ENCODE measurements at regions not wholly inside any gene's neighbourhood (a gene's known extent, or its start where the extent isn't known, plus 50 kb on each side); places are given as distances from the start of the nearest gene placed in this dataset.
"Not testable (repeated sequence)": the region's sequence is repeated elsewhere in the genome, so short reads cannot be mapped to it uniquely, and the experiment has no call there.

DNA sequence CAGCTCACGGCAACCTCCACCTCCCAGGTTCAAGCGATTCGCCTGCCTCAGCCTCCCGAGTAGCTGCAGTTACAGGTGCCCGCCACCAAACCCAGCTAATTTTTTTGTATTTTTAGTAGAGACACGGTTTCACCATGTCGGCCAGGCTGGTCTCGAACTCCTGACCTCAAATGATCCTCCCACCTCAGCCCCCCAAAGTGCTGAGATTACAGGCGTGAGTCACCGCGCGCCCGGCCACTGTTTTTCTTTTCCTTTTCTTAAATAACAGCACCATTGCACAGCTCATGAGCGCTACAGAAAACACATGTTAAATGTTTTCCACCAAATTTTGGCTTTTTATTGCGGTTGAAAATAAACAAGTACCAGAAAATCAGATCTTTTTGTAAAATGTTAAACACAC is 195.5 kb downstream of the CRLF2 start:
- DNase-seq (ENCODE audit: low read depth in 2 of 2, low spot score in 1 of 2) = not testable (repeated sequence)

DNA sequence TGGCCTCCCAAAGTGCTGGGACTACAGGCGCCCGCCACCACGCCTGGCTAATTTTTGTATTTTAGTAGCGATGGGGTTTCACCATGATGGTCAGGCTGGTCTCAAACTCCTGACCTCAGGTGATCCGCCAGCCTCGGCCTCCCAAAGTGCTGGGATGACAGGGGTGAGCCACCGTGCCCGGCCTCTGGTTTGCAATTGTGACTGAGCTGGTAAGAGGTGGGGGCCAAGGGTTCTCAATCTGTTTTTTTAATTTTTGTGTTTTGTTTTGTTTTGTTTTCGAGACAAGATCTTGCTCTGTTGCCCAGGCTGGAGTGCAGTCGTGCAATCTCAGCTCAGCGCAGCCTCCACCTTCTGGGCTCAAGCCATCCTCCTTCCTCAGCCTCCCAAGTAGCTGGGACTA is 196.2 kb downstream of the CRLF2 start:
- not testable (repeated sequence) for DNase-seq (ENCODE audit: low read depth in 2 of 2, low spot score in 1 of 2)

DNA sequence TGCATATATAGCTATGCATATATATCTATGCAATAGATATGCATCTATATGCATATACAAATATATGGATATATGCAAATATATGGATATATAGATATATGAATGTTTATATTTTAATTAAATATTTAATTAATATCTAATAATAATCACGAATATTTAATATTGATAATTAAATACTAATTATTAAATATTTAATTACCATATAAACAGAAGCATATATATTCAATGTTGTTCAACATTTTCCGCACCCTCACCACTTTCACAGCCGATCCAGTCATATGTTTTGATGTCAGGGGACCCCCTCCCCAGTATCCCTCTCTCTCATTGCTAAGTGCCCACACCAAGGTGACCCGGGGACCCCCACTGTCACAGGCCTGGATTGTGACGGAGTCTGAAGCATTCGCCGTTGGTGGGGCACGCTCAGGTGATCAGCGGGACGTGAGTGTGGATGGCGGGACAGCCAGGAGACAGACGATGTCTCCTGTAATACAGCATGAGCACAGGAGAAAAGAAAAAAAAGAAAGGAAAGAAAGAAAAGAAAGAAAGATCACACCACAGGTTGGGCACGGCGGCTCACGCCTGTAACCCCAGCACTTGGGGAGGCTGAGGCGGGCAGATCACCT is 199.7 kb downstream of the CRLF2 start:
- no peak for DNase-seq (ENCODE audit: low read depth in 2 of 2, low spot score in 1 of 2)

DNA sequence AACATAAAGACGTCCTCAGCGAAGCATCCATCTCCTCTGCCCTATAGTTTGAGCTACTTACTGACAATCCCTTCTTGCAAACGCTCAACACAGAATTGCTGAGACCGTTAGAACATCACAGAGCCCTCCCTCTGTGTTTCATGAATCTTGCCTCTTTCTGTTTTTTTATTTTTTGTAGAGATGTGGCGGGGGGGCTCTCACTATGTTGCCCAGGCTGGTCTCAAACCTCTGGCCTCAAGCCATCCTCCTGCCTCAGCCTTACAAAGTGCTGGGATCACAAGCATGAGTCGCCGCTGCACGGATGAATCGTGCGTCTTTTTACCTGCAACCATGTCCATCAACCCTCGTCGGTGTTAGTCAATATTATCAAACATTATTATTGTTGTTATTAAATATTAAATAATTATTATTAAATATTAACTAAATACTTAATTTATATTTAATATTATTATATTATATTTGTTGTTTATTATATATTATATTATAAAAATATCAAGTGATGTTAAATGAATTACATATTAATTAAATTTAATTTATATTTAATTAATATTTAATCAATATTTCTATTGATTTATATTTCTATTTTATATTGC is 200.7 kb downstream of the CRLF2 start:
- DNase-seq (ENCODE audit: low read depth in 2 of 2, low spot score in 1 of 2) = no peak

DNA sequence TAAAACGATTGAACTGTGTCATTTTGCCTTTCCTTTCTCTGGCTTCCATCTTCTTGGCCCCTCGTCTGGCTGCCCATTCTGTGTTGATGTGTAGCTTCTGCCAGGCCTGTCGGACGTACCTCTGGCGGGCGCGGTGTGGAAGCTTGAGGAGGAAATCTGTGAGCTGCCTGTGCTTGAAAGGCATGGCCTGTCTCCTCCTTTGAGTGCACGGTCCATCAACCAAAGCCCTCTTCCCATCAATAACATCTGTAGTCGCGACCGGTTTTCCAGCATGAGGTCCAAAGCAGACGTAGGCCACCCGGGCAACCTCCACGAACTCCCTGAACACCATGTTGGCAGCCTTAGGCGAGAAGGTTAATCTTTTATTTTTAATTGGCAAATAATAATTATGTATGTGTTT is 202.7 kb downstream of the CRLF2 start:
- DNase-seq (ENCODE audit: low read depth in 2 of 2, low spot score in 1 of 2) = no peak

DNA sequence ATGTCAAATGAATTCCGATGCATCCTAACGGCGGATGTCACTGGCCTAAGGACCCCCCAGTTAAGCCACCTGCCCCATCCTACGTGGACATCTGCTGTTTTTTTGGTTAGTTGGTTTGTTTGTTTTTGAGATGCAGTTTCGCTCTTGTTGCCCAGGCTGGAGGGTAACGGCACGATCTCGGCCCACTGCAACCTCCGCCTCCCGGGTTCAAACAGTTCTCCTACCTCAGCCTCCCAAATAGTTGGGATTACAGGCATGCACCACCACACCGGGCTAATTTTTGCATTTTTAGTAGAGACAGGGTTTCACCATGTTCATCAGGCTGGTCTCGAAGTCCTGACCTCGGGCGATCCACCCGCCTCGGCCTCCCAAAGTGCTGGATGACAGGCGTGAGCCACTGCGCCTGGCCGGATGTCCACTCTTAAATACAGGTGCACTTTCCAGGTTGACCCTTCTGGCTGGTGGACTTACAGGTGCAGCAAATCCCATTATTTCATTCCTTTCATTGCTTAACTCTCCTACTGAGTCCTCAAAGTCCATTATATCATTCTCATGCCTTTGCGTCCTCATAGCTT is 206.2 kb downstream of the CRLF2 start:
- no peak for DNase-seq (ENCODE audit: low read depth in 2 of 2, low spot score in 1 of 2)

DNA sequence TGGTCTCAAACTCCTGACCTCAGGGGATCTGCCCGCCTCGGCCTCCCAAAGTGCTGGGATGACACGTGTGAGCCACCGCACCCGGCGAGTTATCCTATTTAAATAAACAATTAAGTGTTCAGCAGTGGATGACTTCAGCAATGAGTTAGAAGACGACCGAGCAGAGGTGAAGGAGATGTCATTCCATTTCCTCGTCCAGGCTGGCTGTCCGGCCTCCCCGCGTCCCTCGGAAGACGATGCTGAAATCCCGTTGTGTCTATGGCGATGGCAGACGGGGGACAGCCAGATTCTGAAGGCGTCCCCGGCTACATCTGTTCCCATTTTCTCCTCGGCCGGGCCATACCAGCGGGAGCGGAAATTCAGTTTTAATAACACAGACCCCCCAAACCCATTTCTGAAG is 209.8 kb downstream of the CRLF2 start:
- DNase-seq (ENCODE audit: low read depth in 2 of 2, low spot score in 1 of 2) = no peak

DNA sequence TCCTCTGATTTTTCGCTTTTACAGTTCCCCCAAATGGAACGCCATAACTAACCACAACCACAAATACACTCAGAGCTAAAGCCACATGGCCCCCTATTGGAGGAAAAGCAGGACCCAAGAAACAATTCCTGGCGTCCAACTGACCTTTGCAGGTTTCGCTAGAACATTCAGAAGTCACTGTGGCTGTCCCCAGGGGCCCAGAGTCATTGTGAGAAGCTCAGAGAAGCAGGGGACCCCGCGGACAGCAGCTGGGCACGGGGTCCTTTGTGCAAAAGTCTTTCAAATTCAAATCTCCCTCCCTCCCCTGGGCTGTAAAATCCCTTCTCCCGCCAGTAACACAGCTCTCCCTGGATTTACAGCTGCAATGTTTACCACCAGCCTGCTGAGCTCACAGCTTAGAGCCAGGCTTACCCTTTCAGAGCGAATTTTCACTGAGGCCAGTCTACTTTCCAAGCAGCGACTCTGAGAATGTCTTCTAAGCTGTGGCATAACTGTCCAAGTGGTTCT is 214.8 kb downstream of the CRLF2 start:
- DNase-seq (ENCODE audit: low read depth in 2 of 2, low spot score in 1 of 2) = no peak

DNA sequence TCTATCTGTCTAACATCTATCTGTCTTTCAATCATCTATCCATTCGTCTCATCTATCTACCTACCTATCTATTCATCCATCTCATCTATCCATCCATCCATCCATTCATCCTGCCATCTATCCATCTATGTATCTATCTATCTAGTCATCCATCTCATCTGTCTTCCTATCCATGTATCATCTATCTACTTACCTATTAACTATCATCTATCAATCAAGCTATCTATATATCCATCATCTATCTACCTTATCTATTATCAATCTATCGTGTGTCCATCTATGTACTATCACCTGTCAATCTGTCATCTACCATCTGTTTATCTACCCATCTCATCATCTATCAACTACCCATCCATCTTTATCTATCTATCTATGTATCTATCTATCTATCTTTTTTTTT is 217.7 kb downstream of the CRLF2 start:
- no peak for DNase-seq (ENCODE audit: low read depth in 2 of 2, low spot score in 1 of 2)

DNA sequence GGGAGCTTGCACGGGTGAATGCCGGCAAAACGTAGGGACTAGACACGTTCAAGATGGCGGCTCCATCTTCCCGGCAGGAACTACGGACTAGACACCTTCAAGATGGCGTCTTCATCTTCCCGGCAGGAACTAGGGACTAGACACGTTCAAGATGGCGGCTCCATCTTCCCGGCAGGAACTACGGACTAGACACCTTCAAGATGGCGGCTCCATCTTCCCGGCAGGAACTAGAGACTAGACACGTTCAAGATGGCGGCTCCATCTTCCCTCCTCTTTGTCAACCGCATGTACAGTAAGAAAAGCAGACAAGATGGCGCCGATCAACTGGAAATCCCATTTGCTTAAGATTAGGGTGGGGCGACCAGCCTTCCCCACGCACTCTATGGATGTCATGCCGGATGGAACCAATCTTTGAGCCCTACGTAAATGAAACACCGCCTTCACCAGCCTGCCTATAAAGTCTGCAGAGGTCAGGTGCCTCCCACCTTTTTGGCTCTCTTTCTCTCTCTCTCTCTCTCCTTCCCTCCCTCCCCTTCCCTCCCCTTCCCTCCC is 222.4 kb downstream of the CRLF2 start:
- peak in 1 of 2 donors; percentile 66 for DNase-seq (ENCODE audit: low read depth in 2 of 2, low spot score in 1 of 2)

DNA sequence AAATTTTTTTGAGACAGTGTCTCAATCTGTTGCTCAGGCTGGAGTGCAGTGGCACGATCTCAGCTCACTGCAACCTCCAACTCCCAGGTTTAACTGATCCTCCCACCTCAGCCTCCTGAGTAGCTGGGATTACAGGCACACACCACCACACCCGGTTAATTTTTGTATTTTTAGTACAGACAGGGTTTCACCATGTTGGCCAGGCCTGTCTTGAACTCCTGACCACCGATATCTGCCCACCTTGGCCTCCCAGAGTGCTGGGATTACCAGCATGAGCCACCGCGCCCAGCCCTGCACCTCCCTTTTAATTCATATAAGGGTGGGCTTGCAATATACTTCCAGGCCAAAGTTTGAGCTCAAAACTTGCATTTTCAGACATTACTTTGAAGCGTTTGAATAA is 223.9 kb downstream of the CRLF2 start:
- DNase-seq (ENCODE audit: low read depth in 2 of 2, low spot score in 1 of 2) = not testable (repeated sequence)

DNA sequence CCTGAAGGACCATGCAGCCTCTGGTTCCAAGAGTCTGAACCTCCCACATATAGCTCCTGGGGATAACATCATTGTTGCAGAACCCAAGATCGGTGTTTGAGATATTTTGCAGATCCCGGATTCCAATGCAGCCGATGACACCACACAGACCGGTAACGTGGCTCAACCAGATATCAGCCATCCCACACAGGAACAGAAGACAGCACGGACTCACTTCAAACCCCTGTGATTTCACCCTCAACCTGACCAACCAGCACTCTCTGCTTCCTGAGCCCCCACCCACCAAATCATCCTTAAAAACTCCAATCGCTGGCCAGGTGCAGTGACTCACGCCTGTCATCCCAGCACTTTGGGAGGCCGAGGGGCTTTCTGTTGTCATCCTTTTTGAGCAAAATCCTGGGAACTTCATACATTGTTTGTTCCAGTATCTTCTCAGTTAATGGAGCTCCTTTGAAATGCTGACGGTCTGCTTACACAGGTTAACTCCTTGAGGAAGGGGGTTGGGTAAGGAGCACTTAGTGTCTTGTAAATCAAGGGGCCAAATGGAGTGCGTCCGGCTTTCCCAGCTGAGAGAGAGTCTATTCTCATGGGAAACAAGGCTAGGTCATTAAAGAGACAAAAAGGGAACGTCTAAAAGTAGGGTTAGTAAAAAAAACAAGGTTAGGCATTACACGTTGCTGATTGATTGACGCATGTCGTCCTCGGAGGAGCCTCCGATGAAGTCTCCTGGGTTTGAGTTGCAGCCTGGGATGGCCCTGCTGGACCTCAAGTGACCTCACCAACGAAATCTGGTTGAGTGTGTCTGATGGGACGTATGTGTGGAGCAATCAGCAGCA is 230.4 kb downstream of the CRLF2 start:
- no peak for DNase-seq (ENCODE audit: low read depth in 2 of 2, low spot score in 1 of 2)

DNA sequence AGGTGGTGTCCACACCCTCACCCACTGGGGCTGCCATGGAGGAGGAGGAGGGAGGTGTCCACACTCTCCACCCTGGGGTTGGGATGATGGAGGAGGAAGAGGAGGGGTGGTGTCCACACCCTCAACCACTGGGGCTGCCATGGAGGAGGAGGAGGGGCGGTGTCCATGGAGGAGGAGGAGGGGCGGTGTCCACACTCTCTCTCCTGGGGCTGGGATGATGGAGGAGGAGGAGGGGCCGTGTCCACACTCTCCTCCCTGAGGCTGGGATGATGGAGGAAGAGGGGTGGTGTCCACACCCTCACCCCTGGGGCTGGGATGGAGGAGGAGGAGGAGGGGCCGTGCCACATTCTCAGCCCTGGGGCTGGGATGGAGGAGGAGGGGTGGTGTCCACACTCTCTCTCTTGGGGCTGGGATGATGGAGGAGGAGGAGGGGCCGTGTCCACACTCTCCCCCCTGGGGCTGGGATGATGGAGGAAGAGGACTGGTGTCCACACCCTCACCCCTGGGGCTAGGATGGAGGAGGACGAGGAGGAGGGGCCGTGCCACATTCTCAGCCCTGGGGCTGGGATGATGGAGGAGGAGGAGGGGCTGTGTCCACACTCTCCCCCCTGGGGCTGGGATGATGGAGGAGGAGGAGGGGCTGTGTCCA is 231.7 kb downstream of the CRLF2 start:
- DNase-seq (ENCODE audit: low read depth in 2 of 2, low spot score in 1 of 2) = no peak

DNA sequence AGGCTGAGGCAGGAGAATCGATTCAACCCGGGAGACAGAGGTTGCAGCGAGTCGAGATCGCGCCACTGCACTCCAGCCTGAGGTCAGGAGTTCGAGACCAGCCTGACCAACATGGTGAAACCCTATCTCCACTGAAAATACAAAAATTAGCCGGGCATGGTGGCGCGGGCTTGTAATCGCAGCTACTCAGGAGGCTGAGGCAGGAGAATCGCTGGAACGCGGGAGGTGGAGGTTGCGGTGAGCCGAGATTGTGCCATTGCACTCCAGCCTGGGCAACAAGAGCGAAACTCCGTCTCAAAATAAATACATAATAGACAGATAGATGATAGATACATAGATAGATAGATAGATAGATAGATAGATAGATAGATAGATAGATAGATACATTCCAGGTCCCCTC is 233.3 kb downstream of the CRLF2 start:
- not testable (repeated sequence) for DNase-seq (ENCODE audit: low read depth in 2 of 2, low spot score in 1 of 2)

DNA sequence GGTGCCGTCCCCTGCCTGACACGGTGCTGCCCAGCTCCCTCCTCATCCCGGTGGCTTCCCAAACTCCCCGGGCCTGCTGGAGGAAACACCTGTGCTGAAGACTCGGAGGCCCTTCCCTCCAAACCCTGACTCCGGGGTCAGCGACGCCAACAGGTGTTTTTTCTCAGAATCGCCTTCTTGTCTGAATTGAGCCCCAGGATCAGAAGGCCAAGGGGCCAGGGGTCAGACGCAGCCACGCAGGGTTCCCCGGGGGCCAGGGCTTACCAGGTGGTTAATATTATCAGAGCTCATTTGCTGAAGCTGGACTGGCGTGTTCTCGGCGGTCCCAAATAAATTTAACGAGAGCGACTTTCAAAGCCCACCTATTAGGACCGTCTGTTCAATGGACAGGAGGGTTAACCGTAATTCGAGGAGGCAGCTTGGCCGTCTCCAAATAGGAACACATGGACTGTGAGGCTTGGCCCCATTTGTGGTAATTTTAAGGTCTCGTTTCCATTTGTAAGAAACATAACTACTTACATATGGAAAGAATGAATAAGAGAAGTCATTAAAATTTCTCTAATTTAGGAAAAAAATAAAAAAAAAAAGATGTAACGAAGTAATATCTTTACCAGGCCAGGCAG is 239.3 kb downstream of the CRLF2 start:
- no peak for DNase-seq (ENCODE audit: low read depth in 2 of 2, low spot score in 1 of 2)

DNA sequence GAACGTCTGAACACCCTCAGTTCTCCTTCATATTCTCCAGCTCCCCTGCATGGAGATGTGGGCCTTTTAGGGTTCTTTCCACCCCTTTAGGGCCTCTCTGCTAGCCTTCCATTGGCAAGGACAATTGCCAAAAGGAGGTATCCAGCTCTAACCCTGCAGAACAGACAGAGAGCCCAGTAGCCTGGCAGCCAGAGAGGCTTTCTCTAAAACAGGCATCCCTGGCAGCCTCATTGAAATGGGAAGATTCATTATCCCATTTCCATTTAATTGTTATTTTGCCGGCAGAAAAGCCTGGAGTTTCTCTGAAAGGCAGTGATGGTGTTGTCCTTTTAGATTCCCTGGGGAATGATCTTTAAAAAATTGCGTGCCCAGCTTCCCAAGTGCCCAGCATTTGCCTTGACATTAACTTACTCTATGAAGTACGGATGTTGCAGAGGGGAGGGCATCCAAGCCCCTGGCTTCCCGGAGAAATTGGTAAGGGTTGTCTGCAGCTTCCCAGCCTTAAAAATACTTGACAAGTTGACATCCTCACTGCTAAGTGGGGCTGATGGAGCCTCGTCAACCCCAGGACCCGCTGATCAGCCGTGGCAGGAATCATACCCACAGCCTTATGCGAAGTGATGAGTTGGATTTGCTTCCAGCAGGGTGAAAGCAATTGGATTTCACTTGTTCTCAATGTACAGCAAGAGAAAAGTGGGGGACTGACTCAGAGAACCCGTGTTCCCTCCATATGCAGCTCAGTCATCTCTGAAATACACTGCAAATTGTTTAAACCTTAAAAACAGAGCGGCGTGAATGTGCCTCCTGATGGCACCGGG is 244.1 kb downstream of the CRLF2 start:
- DNase-seq (ENCODE audit: low read depth in 2 of 2, low spot score in 1 of 2) = no peak

DNA sequence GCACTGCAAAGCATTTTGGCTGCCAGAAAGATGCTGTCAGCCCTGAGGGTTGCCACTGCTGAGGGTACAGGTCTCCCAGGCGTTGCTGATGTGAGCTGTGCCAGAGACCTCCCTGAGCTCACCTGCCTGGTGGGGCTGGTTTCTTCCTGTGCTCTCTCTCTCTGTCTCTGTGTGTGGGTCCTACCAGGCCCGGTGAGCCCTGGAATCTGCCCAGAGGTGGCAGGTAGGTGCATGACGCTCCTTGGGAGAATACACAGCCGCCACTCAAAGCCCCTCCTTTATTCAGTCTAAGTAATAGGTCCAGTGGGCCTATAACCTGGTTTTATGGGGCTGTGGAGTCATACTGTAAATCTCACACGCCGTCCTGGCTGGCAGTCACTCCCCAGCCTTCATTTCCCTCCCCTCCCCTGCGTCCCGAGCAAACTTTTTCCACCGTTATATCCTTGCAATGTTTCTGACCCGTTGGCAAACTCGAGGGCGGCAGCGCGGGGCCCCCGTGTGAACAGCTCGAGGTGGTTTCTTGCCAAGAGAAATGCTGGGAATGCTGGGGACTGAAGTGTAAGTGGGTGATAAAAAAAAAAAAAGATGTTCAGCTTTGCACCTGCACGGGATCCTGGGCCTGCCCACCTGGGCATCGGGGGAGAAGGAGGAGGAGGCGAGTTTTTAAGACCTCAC is 245.9 kb downstream of the CRLF2 start:
- no peak for DNase-seq (ENCODE audit: low read depth in 2 of 2, low spot score in 1 of 2)

DNA sequence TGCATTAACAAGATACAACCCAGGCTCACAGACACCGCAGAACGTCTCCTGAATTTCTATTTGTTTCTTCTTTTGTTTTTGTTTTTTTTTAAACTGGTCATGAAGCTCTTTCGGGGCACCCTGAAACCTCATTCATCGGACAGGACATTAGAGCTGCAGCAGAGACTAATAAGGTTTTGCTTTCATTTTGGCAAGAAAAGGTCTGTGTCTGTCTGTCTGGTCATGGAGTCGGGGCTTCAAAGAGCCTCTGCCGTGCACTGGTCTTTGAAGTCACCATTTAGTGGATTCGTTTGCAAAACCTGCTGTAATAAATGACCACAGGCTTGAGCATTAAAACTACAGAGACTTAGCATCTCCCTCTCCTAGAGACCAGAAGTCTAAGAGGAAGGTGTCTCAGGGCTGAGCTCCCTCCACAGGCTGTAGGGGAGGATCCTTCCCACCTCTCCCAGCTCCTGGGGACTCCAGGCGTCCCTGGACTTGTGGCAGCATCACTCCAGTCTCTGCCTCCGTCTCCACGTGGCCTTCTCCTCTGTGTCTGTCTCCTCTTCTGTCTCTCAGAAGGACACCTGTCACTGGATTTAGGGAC is 247.5 kb downstream of the CRLF2 start:
- no peak for DNase-seq (ENCODE audit: low read depth in 2 of 2, low spot score in 1 of 2)

DNA sequence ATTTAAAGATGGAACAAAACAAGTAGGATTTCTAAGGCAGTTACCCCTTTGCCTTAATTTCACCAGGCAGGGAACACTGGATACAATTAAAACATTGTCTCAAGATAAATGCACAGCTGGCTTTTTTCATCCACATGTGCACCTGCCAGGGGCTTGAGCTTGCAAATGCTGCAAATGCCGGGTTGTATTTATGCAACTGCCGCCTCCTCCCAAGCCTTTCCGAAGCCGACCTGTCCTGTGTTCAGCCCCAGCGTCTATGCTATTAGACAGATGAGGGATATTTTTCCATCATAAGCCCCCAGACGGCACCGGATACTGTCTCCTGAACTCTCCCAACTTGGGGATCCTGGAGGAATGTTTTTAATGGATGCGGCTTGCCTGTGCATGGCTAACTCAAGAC is 251.6 kb downstream of the CRLF2 start:
- no peak for DNase-seq (ENCODE audit: low read depth in 2 of 2, low spot score in 1 of 2)

Data from stimulated activated CD8-positive, alpha-beta memory T cell treated with anti-CD3 and anti-CD28 coated beads, Interleukin-4, amount 100 ng/mL, for 4 hours (primary cell).